HT-29 (cell line): ENCODE measurements at regions not wholly inside any gene's neighbourhood (a gene's known extent, or its start where the extent isn't known, plus 50 kb on each side); places are given as distances from the start of the nearest gene placed in this dataset.

ENCODE experiments used
- DNase-seq: peaks from one replicate; pipeline ENCODE4 v3.0.0-alpha.2; 2015; ENCODE audit warnings: low spot score

GRCh38 chr10:8418631-8419030 lies 364.1 kb downstream of the GATA3 start:
- DNase-seq = no peak

- DNase-seq = no peak
Measured at GRCh38 chr10:8420182-8420581, 365.7 kb downstream of the GATA3 start.

- DNase-seq = no peak
Measured at GRCh38 chr10:8424555-8425211, 370.2 kb downstream of the GATA3 start.

GRCh38 chr10:8428654-8429053 lies 374.2 kb downstream of the GATA3 start:
- DNase-seq = no peak

- DNase-seq = no peak
Measured at GRCh38 chr10:8430321-8430720, 375.8 kb downstream of the GATA3 start.

- DNase-seq = no peak
Measured at GRCh38 chr10:8431511-8431910, 377.0 kb downstream of the GATA3 start.

GRCh38 chr10:8435186-8436055 lies 380.9 kb downstream of the GATA3 start:
- DNase-seq = no peak

- no peak for DNase-seq
Measured at GRCh38 chr10:8437896-8438295, 383.4 kb downstream of the GATA3 start.

- no peak for DNase-seq
Measured at GRCh38 chr10:8438603-8439002, 384.1 kb downstream of the GATA3 start.

GRCh38 chr10:8439040-8439439 lies 384.6 kb downstream of the GATA3 start:
- no peak for DNase-seq

GRCh38 chr10:8444630-8445029 lies 390.1 kb downstream of the GATA3 start:
- DNase-seq = no peak

- no peak for DNase-seq
Measured at GRCh38 chr10:8445353-8445752, 390.9 kb downstream of the GATA3 start.

GRCh38 chr10:8449909-8450308 lies 395.4 kb downstream of the GATA3 start:
- no peak for DNase-seq

- peak; percentile 20 for DNase-seq
Measured at GRCh38 chr10:8453587-8453986, 399.1 kb downstream of the GATA3 start.

GRCh38 chr10:8454357-8454756 lies 399.9 kb downstream of the GATA3 start:
- DNase-seq = no peak

- no peak for DNase-seq
Measured at GRCh38 chr10:8455181-8455580, 400.7 kb downstream of the GATA3 start.

- no peak for DNase-seq
Measured at GRCh38 chr10:8456386-8456785, 401.9 kb downstream of the GATA3 start.

- DNase-seq = no peak
Measured at GRCh38 chr10:8460626-8461025, 406.1 kb downstream of the GATA3 start.

GRCh38 chr10:8462565-8462964 lies 408.1 kb downstream of the GATA3 start:
- no peak for DNase-seq

GRCh38 chr10:8463853-8464252 lies 409.4 kb downstream of the GATA3 start:
- no peak for DNase-seq

- DNase-seq = no peak
Measured at GRCh38 chr10:8468477-8468876, 414.0 kb downstream of the GATA3 start.

GRCh38 chr10:8473205-8473604 lies 418.7 kb downstream of the GATA3 start:
- no peak for DNase-seq

GRCh38 chr10:8477300-8477699 lies 422.8 kb downstream of the GATA3 start:
- DNase-seq = no peak
